K562 (cell line): ENCODE measurements at regions not wholly inside any gene's neighbourhood (a gene's known extent, or its start where the extent isn't known, plus 50 kb on each side); places are given as distances from the start of the nearest gene placed in this dataset.

ENCODE experiments used
- ATAC-seq: fragments of 200-7000 bp; cut with Tn5 transposase; 3 replicates; pipeline ENCODE4 v1.9.1; 2020; ENCODE audit warnings: moderate library complexity
- BruUV-seq: library from RNA; stranded (reverse); fragments of 400-500 nt; replicated peaks from 2 replicates; lab custom pipeline; 2021; lab: Mats Ljungman, UMichigan
- CTCF ChIA-PET: fragments of 300-600 bp; formaldehyde crosslinking; extraction: SDS; loops from one replicate; lab custom pipeline; 2021; ENCODE audit warnings: low intra/inter-chr PET ratio; lab: Yijun Ruan, JAX
- POLR2A ChIA-PET: fragments of 300-600, 350-650 bp; sonication (Branson Sonifier 250); formaldehyde crosslinking; extraction: SDS; loops from one replicate; lab custom pipeline; 2021; ENCODE audit warnings: antibody characterized with exemption, inconsistent platforms; lab: Yijun Ruan, JAX
- DNase-seq, 4 experiments: peaks; one replicate each; pipeline versions ENCODE4 v3.0.0 to v3.0.0-alpha.2; 2011 to 2018; ENCODE audit warnings: low spot score in 3 of 4, mixed read lengths in 3 of 4; ENCODE audit errors: extremely low read depth in 1 of 4
- FAIRE-seq: peaks from 2 replicates; lab custom pipeline; 2011; peaks lifted over from hg19 to GRCh38; lab: Jason Lieb, UNC
- H2AFZ ChIP-seq: 2 replicates; pipeline ENCODE4 v1.6.0; 2011; ENCODE audit warnings: low read depth, low read length, control low read depth, inconsistent platforms
- H3K27ac ChIP-seq: fragments of 200-600 bp; 3 replicates; pipeline ENCODE4 v1.8.0; 2011; ENCODE audit warnings: low read depth, mild to moderate bottlenecking, control low read depth, inconsistent platforms, low read length, moderate library complexity, mixed read lengths; ENCODE audit errors: extremely low read depth
- H3K27me3 ChIP-seq, 2 experiments: fragments of 300-600 bp in 1 of 2; 2 replicates in 1 of 2; 3 replicates in 1 of 2; pipeline versions ENCODE4 v1.6.0 to v1.8.0; 2011; ENCODE audit warnings: inconsistent platforms in 2 of 2, low read length in 2 of 2, mild to moderate bottlenecking in 1 of 2, mixed read lengths in 1 of 2, moderate library complexity in 1 of 2; ENCODE audit not compliant: control insufficient read depth in 2 of 2, insufficient read depth in 2 of 2
- H3K36me3 ChIP-seq: fragments of 300-600 bp; 3 replicates; pipeline ENCODE4 v1.8.0; 2011; ENCODE audit warnings: mild to moderate bottlenecking, low read length, inconsistent platforms; ENCODE audit not compliant: control insufficient read depth, insufficient read depth
- H3K4me1 ChIP-seq, 2 experiments: fragments of 200-600 bp in 1 of 2; replicated peaks in 1 of 2; 2 replicates in 1 of 2; 3 replicates in 1 of 2; pipeline versions ENCODE4 v1.5.1 to v1.8.0; 2011; ENCODE audit warnings: inconsistent platforms in 2 of 2, low read length in 2 of 2, mild to moderate bottlenecking in 1 of 2, mixed read lengths in 1 of 2, moderate library complexity in 1 of 2; ENCODE audit not compliant: control insufficient read depth in 2 of 2, insufficient read depth in 2 of 2
- H3K4me2 ChIP-seq: 2 replicates; pipeline ENCODE4 v1.6.1; 2011; ENCODE audit warnings: low read length, control low read depth, inconsistent platforms, mixed read lengths; ENCODE audit not compliant: insufficient read depth
- H3K4me3 ChIP-seq: fragments of 200-600 bp; sonication (generic), shearing (Covaris generic); 2 replicates; pipeline ENCODE4 v1.5.1; 2016; ENCODE audit warnings: control low read depth, inconsistent platforms
- H3K79me2 ChIP-seq: fragments of 200-600 bp; 3 replicates; pipeline ENCODE4 v1.8.0; 2011; ENCODE audit warnings: low read length, inconsistent platforms; ENCODE audit not compliant: control insufficient read depth, insufficient read depth
- H3K9ac ChIP-seq, 2 experiments: 2 replicates each; pipeline versions ENCODE4 v1.6.0 to v1.6.1; 2011; ENCODE audit warnings: low read depth in 2 of 2, low read length in 2 of 2, control low read depth in 1 of 2, inconsistent platforms in 1 of 2, mild to moderate bottlenecking in 1 of 2, mixed read lengths in 1 of 2; ENCODE audit not compliant: insufficient read depth in 1 of 2
- H3K9me1 ChIP-seq: one replicate; pipeline ENCODE4 v1.6.0; 2011; ENCODE audit warnings: inconsistent platforms, mild to moderate bottlenecking, low read length, moderate library complexity; ENCODE audit not compliant: control insufficient read depth, insufficient read depth
- H3K9me3 ChIP-seq: replicated peaks from 2 replicates; pipeline ENCODE4 v1.5.1; 2011; ENCODE audit warnings: low read depth, low read length, inconsistent platforms; ENCODE audit not compliant: control insufficient read depth, insufficient read depth
- H4K20me1 ChIP-seq: replicated peaks from 2 replicates; pipeline ENCODE4 v1.6.1; 2011; ENCODE audit warnings: low read length, inconsistent platforms, mixed read lengths; ENCODE audit not compliant: control insufficient read depth, insufficient read depth
- BDP1 ChIP-seq: IDR thresholded peaks from 3 replicates; pipeline ENCODE4 v1.6.1; 2011; ENCODE audit not compliant: insufficient read length, insufficient read depth
- CTBP1 ChIP-seq: fragments of 450-650 bp; IDR thresholded peaks from 2 replicates; pipeline ENCODE4 v1.6.1; 2016; ENCODE audit warnings: borderline replicate concordance
- MCM7 ChIP-seq, 2 experiments: fragments of 450-650 bp; IDR thresholded peaks; 2 replicates each; pipeline ENCODE4 v1.6.1; 2016 to 2018
- MED1 ChIP-seq: sonication (generic); formaldehyde crosslinking; IDR thresholded peaks from 2 replicates; pipeline ENCODE4 v1.8.1; 2023; ENCODE audit warnings: missing genetic modification reagents, borderline replicate concordance
- MXI1 ChIP-seq: IDR thresholded peaks from 2 replicates; pipeline ENCODE4 v1.6.1; 2011; ENCODE audit warnings: low read depth, mild to moderate bottlenecking, improper control_type of control experiment, low read length
- NR1H2 ChIP-seq: sonication (generic); formaldehyde crosslinking; IDR thresholded peaks from 2 replicates; pipeline ENCODE4 v1.4.0; 2020; ENCODE audit warnings: mild to moderate bottlenecking, missing genetic modification reagents
- ZC3H4 ChIP-seq: sonication (generic); formaldehyde crosslinking; IDR thresholded peaks from 2 replicates; pipeline ENCODE4 v1.9.0; 2021; ENCODE audit warnings: missing genetic modification reagents, borderline replicate concordance
- ZFP36 ChIP-seq: fragments of 150-350 bp; IDR thresholded peaks from 2 replicates; pipeline ENCODE4 v1.6.1; 2018; ENCODE audit warnings: low read length, low read depth; ENCODE audit not compliant: partially characterized antibody
- ZKSCAN3 ChIP-seq: fragments of 250-450 bp; sonication (Bioruptor Pico); IDR thresholded peaks from 2 replicates; pipeline ENCODE4 v1.4.0; 2020
- ZNF12 ChIP-seq: sonication (generic); formaldehyde crosslinking; IDR thresholded peaks from 2 replicates; pipeline ENCODE4 v1.4.0; 2020; ENCODE audit warnings: mild to moderate bottlenecking, missing genetic modification reagents
- WGBS: fragments of 100-300 bp; shearing (Covaris generic); methylation state at CpG from one replicate; pipeline ENCODE4 v1.1.6; 2016; ENCODE audit warnings: low coverage, mixed read lengths; ENCODE audit not compliant: insufficient coverage; ENCODE audit errors: missing lambda C conversion rate; 5-methylcytosine and 5-hydroxymethylcytosine counted together
- in situ Hi-C: fragments of 300-500 bp; cut with MboI; formaldehyde crosslinking; loops from 4 replicates; pipeline ENCODE4 v1.15.0; 2018; ENCODE audit warnings: inconsistent platforms, mixed read lengths
- intact Hi-C: fragments of 100-400 bp; cut with micrococcal nuclease; formaldehyde crosslinking; loops from 2 replicates; pipeline ENCODE4 v1.14.2; 2022
- TF ChIP-seq, protein P1 (sequence below): sonication (generic); formaldehyde crosslinking; IDR thresholded peaks from 2 replicates; pipeline ENCODE4 v1.8.1; 2023; ENCODE audit warnings: missing genetic modification reagents, mild to moderate bottlenecking, borderline replicate concordance

- CTCF ChIA-PET = no interaction called here
- no peaks in the 10 kb centered on the region for H3K36me3 ChIP-seq
- no peak overlapping the region for H3K9ac ChIP-seq
- ATAC-seq = no peak
- in situ Hi-C loops (no loop called here), intact Hi-C loops (no loop called here)
- H3K4me2 ChIP-seq = no peak overlapping the region
- POLR2A ChIA-PET = interaction anchor here (0.6 kb wide), 1 partner anchor 39 kb away, joined by 4 read pairs; no protein-coding TSS in a partner anchor
- TF ChIP-seq ZKSCAN3 = no peak
- no peak for TF ChIP-seq BDP1
- TF ChIP-seq CTBP1 = no peak
- TF ChIP-seq NR1H2 (CRISPR knock-in tag) = no peak
- no peak for TF ChIP-seq MED1 (CRISPR knock-in tag)
- no peak for TF ChIP-seq ZFP36
- no peak for TF ChIP-seq ZC3H4
- no peak for TF ChIP-seq MCM7 (IDR thresholded peaks at IDR 0.05)
- TF ChIP-seq MXI1 = no peak
- TF ChIP-seq, protein P1, sequence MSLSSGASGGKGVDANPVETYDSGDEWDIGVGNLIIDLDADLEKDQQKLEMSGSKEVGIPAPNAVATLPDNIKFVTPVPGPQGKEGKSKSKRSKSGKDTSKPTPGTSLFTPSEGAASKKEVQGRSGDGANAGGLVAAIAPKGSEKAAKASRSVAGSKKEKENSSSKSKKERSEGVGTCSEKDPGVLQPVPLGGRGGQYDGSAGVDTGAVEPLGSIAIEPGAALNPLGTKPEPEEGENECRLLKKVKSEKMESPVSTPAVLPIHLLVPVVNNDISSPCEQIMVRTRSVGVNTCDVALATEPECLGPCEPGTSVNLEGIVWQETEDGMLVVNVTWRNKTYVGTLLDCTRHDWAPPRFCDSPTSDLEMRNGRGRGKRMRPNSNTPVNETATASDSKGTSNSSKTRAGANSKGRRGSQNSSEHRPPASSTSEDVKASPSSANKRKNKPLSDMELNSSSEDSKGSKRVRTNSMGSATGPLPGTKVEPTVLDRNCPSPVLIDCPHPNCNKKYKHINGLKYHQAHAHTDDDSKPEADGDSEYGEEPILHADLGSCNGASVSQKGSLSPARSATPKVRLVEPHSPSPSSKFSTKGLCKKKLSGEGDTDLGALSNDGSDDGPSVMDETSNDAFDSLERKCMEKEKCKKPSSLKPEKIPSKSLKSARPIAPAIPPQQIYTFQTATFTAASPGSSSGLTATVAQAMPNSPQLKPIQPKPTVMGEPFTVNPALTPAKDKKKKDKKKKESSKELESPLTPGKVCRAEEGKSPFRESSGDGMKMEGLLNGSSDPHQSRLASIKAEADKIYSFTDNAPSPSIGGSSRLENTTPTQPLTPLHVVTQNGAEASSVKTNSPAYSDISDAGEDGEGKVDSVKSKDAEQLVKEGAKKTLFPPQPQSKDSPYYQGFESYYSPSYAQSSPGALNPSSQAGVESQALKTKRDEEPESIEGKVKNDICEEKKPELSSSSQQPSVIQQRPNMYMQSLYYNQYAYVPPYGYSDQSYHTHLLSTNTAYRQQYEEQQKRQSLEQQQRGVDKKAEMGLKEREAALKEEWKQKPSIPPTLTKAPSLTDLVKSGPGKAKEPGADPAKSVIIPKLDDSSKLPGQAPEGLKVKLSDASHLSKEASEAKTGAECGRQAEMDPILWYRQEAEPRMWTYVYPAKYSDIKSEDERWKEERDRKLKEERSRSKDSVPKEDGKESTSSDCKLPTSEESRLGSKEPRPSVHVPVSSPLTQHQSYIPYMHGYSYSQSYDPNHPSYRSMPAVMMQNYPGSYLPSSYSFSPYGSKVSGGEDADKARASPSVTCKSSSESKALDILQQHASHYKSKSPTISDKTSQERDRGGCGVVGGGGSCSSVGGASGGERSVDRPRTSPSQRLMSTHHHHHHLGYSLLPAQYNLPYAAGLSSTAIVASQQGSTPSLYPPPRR (CRISPR knock-in tag) = no peak
- TF ChIP-seq ZNF12 = no peak
- no peak for DNase-seq
- no peaks in the 10 kb centered on the region for H3K4me1 ChIP-seq
- no peaks in the 10 kb centered on the region for H3K9me3 ChIP-seq
- FAIRE-seq = no peak
- H3K4me3 ChIP-seq = no peak overlapping the region
- WGBS = 0% methylated on average over 1 of the region's 1 CpG
- H3K79me2 ChIP-seq = no peaks in the 10 kb centered on the region
- H3K27ac ChIP-seq = no peak overlapping the region
- no peaks in the 10 kb centered on the region for H3K27me3 ChIP-seq
- no TSS peak for BruUV-seq
- H4K20me1 ChIP-seq = no peaks in the 10 kb centered on the region
- H2AFZ ChIP-seq = no peak overlapping the region
- no peaks in the 10 kb centered on the region for H3K9me1 ChIP-seq
Measured at GRCh38 chr7:17580856-17581255, 282.4 kb downstream of the AHR start.
